ENCODE measurements at regions not wholly inside any gene's neighbourhood (a gene's known extent, or its start where the extent isn't known, plus 50 kb on each side); places are given as distances from the start of the nearest gene placed in this dataset.

DNA sequence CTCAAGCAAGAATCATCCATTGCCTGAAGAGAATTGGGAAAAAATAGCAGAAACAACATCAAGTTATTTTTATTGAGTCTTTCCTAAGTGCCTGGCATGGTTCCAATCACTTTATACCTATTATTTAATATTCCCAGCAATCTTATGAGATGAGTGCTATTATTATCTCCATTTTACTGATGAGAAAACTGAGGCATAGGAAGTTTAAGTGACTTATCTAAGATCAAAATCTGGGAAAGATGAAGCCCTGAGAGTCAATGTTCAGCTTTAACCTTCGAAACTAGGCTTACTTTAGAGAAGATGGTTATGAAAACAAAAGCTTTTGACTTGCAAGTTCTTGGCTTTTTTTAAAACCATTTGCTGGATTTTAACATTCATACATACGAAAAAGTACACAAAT lies 141.6 kb downstream of the APIP start:
- peaks cover 4% of the 10 kb centered on the region for H3K27me3 ChIP-seq (ENCODE audit: insufficient read depth, poor library complexity, severe bottlenecking)
- no peak for DNase-seq (ENCODE audit: low read depth in 1 of 2, low spot score in 1 of 2)
- H3K4me3 ChIP-seq (replicated peaks; ENCODE audit: insufficient read depth, low read length) = no peak overlapping the region
- H3K27ac ChIP-seq (replicated peaks) = no peak overlapping the region
- TF ChIP-seq POLR2AphosphoS5 (IDR thresholded peaks at IDR 0.05; ENCODE audit: low read depth) (no peak), GABPA (IDR thresholded peaks at IDR 0.05; ENCODE audit: low read depth) (no peak), SPI1 (IDR thresholded peaks at IDR 0.05; ENCODE audit: borderline replicate concordance, low read depth) (no peak)
- TF ChIP-seq, protein P1, sequence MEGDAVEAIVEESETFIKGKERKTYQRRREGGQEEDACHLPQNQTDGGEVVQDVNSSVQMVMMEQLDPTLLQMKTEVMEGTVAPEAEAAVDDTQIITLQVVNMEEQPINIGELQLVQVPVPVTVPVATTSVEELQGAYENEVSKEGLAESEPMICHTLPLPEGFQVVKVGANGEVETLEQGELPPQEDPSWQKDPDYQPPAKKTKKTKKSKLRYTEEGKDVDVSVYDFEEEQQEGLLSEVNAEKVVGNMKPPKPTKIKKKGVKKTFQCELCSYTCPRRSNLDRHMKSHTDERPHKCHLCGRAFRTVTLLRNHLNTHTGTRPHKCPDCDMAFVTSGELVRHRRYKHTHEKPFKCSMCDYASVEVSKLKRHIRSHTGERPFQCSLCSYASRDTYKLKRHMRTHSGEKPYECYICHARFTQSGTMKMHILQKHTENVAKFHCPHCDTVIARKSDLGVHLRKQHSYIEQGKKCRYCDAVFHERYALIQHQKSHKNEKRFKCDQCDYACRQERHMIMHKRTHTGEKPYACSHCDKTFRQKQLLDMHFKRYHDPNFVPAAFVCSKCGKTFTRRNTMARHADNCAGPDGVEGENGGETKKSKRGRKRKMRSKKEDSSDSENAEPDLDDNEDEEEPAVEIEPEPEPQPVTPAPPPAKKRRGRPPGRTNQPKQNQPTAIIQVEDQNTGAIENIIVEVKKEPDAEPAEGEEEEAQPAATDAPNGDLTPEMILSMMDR (IDR thresholded peaks at IDR 0.05; ENCODE audit: insufficient read depth, low read length) = no peak
- TF ChIP-seq, protein P2, sequence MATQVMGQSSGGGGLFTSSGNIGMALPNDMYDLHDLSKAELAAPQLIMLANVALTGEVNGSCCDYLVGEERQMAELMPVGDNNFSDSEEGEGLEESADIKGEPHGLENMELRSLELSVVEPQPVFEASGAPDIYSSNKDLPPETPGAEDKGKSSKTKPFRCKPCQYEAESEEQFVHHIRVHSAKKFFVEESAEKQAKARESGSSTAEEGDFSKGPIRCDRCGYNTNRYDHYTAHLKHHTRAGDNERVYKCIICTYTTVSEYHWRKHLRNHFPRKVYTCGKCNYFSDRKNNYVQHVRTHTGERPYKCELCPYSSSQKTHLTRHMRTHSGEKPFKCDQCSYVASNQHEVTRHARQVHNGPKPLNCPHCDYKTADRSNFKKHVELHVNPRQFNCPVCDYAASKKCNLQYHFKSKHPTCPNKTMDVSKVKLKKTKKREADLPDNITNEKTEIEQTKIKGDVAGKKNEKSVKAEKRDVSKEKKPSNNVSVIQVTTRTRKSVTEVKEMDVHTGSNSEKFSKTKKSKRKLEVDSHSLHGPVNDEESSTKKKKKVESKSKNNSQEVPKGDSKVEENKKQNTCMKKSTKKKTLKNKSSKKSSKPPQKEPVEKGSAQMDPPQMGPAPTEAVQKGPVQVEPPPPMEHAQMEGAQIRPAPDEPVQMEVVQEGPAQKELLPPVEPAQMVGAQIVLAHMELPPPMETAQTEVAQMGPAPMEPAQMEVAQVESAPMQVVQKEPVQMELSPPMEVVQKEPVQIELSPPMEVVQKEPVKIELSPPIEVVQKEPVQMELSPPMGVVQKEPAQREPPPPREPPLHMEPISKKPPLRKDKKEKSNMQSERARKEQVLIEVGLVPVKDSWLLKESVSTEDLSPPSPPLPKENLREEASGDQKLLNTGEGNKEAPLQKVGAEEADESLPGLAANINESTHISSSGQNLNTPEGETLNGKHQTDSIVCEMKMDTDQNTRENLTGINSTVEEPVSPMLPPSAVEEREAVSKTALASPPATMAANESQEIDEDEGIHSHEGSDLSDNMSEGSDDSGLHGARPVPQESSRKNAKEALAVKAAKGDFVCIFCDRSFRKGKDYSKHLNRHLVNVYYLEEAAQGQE (IDR thresholded peaks at IDR 0.05; ENCODE audit: insufficient replicate concordance, low read depth) = no peak

DNA sequence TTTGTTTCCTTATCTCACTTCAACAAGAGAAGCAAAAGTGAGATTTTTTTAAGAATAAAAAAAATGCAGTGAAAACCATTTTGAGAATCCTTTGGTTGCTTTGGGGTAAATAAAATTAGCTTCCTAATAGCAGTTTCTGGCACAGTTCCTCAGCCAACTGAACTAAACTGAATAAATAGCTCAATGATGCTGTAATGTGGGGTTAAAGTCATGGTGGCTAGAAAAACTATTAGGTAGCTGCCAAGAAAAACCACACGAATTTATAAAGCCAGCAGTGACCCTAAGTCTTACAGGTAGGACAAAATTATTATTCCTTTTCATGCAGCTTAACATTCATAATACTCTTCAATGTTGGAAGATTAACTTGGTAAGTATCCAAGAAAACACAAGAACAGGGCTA lies 142.4 kb downstream of the APIP start:
- no peak overlapping the region for H3K4me3 ChIP-seq (replicated peaks; ENCODE audit: insufficient read depth, low read length)
- no peak overlapping the region for H3K27ac ChIP-seq (replicated peaks)
- no peak for DNase-seq (ENCODE audit: low read depth in 1 of 2, low spot score in 1 of 2)
- TF ChIP-seq GABPA (IDR thresholded peaks at IDR 0.05; ENCODE audit: low read depth) (no peak), SPI1 (IDR thresholded peaks at IDR 0.05; ENCODE audit: borderline replicate concordance, low read depth) (no peak), POLR2AphosphoS5 (IDR thresholded peaks at IDR 0.05; ENCODE audit: low read depth) (no peak)
- TF ChIP-seq, protein P1 (IDR thresholded peaks at IDR 0.05; ENCODE audit: insufficient read depth, low read length) = no peak
- TF ChIP-seq, protein P2 (IDR thresholded peaks at IDR 0.05; ENCODE audit: insufficient replicate concordance, low read depth) = no peak
- no peaks in the 10 kb centered on the region for H3K27me3 ChIP-seq (ENCODE audit: insufficient read depth, poor library complexity, severe bottlenecking)

DNA sequence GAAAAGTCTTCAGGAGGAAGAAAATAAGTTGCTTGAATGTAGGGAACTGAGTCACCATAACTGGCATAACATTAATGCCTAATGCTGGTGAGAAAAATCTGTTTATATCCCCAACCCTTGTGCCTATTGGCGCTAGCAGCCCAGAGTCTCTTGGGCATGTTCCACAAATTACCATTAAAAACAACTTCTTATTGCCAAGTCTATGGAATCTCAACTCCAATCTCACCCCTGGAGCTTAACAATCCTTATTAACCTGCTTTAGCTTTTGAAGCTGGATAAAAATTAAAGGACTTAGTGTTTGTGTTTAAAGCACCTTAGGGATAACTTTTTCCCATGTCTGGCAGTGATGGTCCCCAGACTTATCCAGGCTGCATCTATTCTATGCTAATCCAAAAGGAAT lies 143.0 kb downstream of the APIP start:
- no peaks in the 10 kb centered on the region for H3K27me3 ChIP-seq (ENCODE audit: insufficient read depth, poor library complexity, severe bottlenecking)
- H3K4me3 ChIP-seq (replicated peaks; ENCODE audit: insufficient read depth, low read length) = no peak overlapping the region
- TF ChIP-seq POLR2AphosphoS5 (IDR thresholded peaks at IDR 0.05; ENCODE audit: low read depth) (no peak), GABPA (IDR thresholded peaks at IDR 0.05; ENCODE audit: low read depth) (no peak), SPI1 (IDR thresholded peaks at IDR 0.05; ENCODE audit: borderline replicate concordance, low read depth) (no peak)
- TF ChIP-seq, protein P1 (IDR thresholded peaks at IDR 0.05; ENCODE audit: insufficient read depth, low read length) = no peak
- TF ChIP-seq, protein P2 (IDR thresholded peaks at IDR 0.05; ENCODE audit: insufficient replicate concordance, low read depth) = no peak
- no peak for DNase-seq (ENCODE audit: low read depth in 1 of 2, low spot score in 1 of 2)
- H3K27ac ChIP-seq (replicated peaks) = no peak overlapping the region
